ENCODE measurements at regions not wholly inside any gene's neighbourhood (a gene's known extent, or its start where the extent isn't known, plus 50 kb on each side); places are given as distances from the start of the nearest gene placed in this dataset.

- Mint-ChIP-seq H3K4me1 (ENCODE audit: low read depth) (no peaks in the 10 kb centered on the region), H3K27me3 (ENCODE audit: low read depth) (no peaks in the 10 kb centered on the region), H3K4me3 (ENCODE audit: low read depth) (no peak overlapping the region), H3K9me3 (no peaks in the 10 kb centered on the region), H3K27ac (no peak overlapping the region), H3K36me3 (ENCODE audit: low read depth) (no peaks in the 10 kb centered on the region)
- DNase-seq (ENCODE audit: low spot score): no peak
- intact Hi-C loops (cut with micrococcal nuclease): no loop called here
Measured at GRCh38 chr9:79360387-79361347, 211.1 kb upstream of the TLE4 start.

- no peaks in the 10 kb centered on the region for H3K9me3 Mint-ChIP-seq
- intact Hi-C loops (cut with micrococcal nuclease): no loop called here
- no peak for DNase-seq (ENCODE audit: low spot score)
- no peaks in the 10 kb centered on the region for H3K27me3 Mint-ChIP-seq (ENCODE audit: low read depth)
- no peak overlapping the region for H3K27ac Mint-ChIP-seq
- no peak overlapping the region for H3K4me3 Mint-ChIP-seq (ENCODE audit: low read depth)
- H3K36me3 Mint-ChIP-seq (ENCODE audit: low read depth): no peaks in the 10 kb centered on the region
- no peaks in the 10 kb centered on the region for H3K4me1 Mint-ChIP-seq (ENCODE audit: low read depth)
Measured at GRCh38 chr9:79362100-79363081, 209.4 kb upstream of the TLE4 start.

- no peaks in the 10 kb centered on the region for H3K9me3 Mint-ChIP-seq
- H3K27me3 Mint-ChIP-seq (ENCODE audit: low read depth): no peaks in the 10 kb centered on the region
- intact Hi-C loops (cut with micrococcal nuclease): no loop called here
- H3K4me1 Mint-ChIP-seq (ENCODE audit: low read depth): no peaks in the 10 kb centered on the region
- no peak overlapping the region for H3K27ac Mint-ChIP-seq
- no peaks in the 10 kb centered on the region for H3K36me3 Mint-ChIP-seq (ENCODE audit: low read depth)
- no peak for DNase-seq (ENCODE audit: low spot score)
- no peak overlapping the region for H3K4me3 Mint-ChIP-seq (ENCODE audit: low read depth)
Measured at GRCh38 chr9:79369676-79370075, 202.1 kb upstream of the TLE4 start.

- H3K36me3 Mint-ChIP-seq (ENCODE audit: low read depth): no peaks in the 10 kb centered on the region
- no peaks in the 10 kb centered on the region for H3K4me1 Mint-ChIP-seq (ENCODE audit: low read depth)
- no peak overlapping the region for H3K27ac Mint-ChIP-seq
- intact Hi-C loops (cut with micrococcal nuclease): no loop called here
- H3K9me3 Mint-ChIP-seq: no peaks in the 10 kb centered on the region
- no peak for DNase-seq (ENCODE audit: low spot score)
- no peak overlapping the region for H3K4me3 Mint-ChIP-seq (ENCODE audit: low read depth)
- no peaks in the 10 kb centered on the region for H3K27me3 Mint-ChIP-seq (ENCODE audit: low read depth)
Measured at GRCh38 chr9:79371301-79371700, 200.5 kb upstream of the TLE4 start.

GRCh38 chr9:79371948-79372555, 199.7 kb upstream of the TLE4 start:
- H3K36me3 Mint-ChIP-seq (ENCODE audit: low read depth): no peaks in the 10 kb centered on the region
- H3K4me1 Mint-ChIP-seq (ENCODE audit: low read depth): no peaks in the 10 kb centered on the region
- H3K27ac Mint-ChIP-seq: no peak overlapping the region
- no peaks in the 10 kb centered on the region for H3K9me3 Mint-ChIP-seq
- no peaks in the 10 kb centered on the region for H3K27me3 Mint-ChIP-seq (ENCODE audit: low read depth)
- DNase-seq (ENCODE audit: low spot score): no peak
- intact Hi-C loops (cut with micrococcal nuclease): no loop called here
- no peak overlapping the region for H3K4me3 Mint-ChIP-seq (ENCODE audit: low read depth)

GRCh38 chr9:79377339-79377855, 194.4 kb upstream of the TLE4 start:
- Mint-ChIP-seq H3K27ac (no peak overlapping the region), H3K27me3 (ENCODE audit: low read depth) (no peaks in the 10 kb centered on the region), H3K4me1 (ENCODE audit: low read depth) (no peaks in the 10 kb centered on the region), H3K4me3 (ENCODE audit: low read depth) (no peak overlapping the region), H3K36me3 (ENCODE audit: low read depth) (no peaks in the 10 kb centered on the region), H3K9me3 (no peaks in the 10 kb centered on the region)
- intact Hi-C loops (cut with micrococcal nuclease): no loop called here
- no peak for DNase-seq (ENCODE audit: low spot score)

- no peak for DNase-seq (ENCODE audit: low spot score)
- Mint-ChIP-seq H3K4me3 (ENCODE audit: low read depth) (no peak overlapping the region), H3K4me1 (ENCODE audit: low read depth) (no peaks in the 10 kb centered on the region), H3K27ac (no peak overlapping the region), H3K9me3 (no peaks in the 10 kb centered on the region), H3K36me3 (ENCODE audit: low read depth) (no peaks in the 10 kb centered on the region), H3K27me3 (ENCODE audit: low read depth) (no peaks in the 10 kb centered on the region)
- intact Hi-C loops (cut with micrococcal nuclease): no loop called here
Measured at GRCh38 chr9:79378107-79378506, 193.7 kb upstream of the TLE4 start.

- H3K27ac Mint-ChIP-seq: no peak overlapping the region
- H3K4me1 Mint-ChIP-seq (ENCODE audit: low read depth): no peaks in the 10 kb centered on the region
- intact Hi-C loops (cut with micrococcal nuclease): no loop called here
- no peaks in the 10 kb centered on the region for H3K9me3 Mint-ChIP-seq
- no peaks in the 10 kb centered on the region for H3K27me3 Mint-ChIP-seq (ENCODE audit: low read depth)
- no peak overlapping the region for H3K4me3 Mint-ChIP-seq (ENCODE audit: low read depth)
- DNase-seq (ENCODE audit: low spot score): no peak
- H3K36me3 Mint-ChIP-seq (ENCODE audit: low read depth): no peaks in the 10 kb centered on the region
Measured at GRCh38 chr9:79382044-79382443, 189.7 kb upstream of the TLE4 start.

GRCh38 chr9:79382458-79382857, 189.3 kb upstream of the TLE4 start:
- Mint-ChIP-seq H3K4me1 (ENCODE audit: low read depth) (no peaks in the 10 kb centered on the region), H3K36me3 (ENCODE audit: low read depth) (no peaks in the 10 kb centered on the region), H3K9me3 (no peaks in the 10 kb centered on the region), H3K27me3 (ENCODE audit: low read depth) (no peaks in the 10 kb centered on the region), H3K4me3 (ENCODE audit: low read depth) (no peak overlapping the region), H3K27ac (no peak overlapping the region)
- intact Hi-C loops (cut with micrococcal nuclease): no loop called here
- DNase-seq (ENCODE audit: low spot score): no peak

GRCh38 chr9:79383096-79383495, 188.7 kb upstream of the TLE4 start:
- H3K36me3 Mint-ChIP-seq (ENCODE audit: low read depth): no peaks in the 10 kb centered on the region
- no peak overlapping the region for H3K4me3 Mint-ChIP-seq (ENCODE audit: low read depth)
- intact Hi-C loops (cut with micrococcal nuclease): no loop called here
- no peak for DNase-seq (ENCODE audit: low spot score)
- no peak overlapping the region for H3K27ac Mint-ChIP-seq
- no peaks in the 10 kb centered on the region for H3K4me1 Mint-ChIP-seq (ENCODE audit: low read depth)
- no peaks in the 10 kb centered on the region for H3K9me3 Mint-ChIP-seq
- H3K27me3 Mint-ChIP-seq (ENCODE audit: low read depth): no peaks in the 10 kb centered on the region

GRCh38 chr9:79384091-79384490, 187.7 kb upstream of the TLE4 start:
- Mint-ChIP-seq H3K36me3 (ENCODE audit: low read depth) (no peaks in the 10 kb centered on the region), H3K4me1 (ENCODE audit: low read depth) (no peaks in the 10 kb centered on the region), H3K4me3 (ENCODE audit: low read depth) (no peak overlapping the region), H3K27ac (no peak overlapping the region), H3K9me3 (no peaks in the 10 kb centered on the region), H3K27me3 (ENCODE audit: low read depth) (no peaks in the 10 kb centered on the region)
- no peak for DNase-seq (ENCODE audit: low spot score)
- intact Hi-C loops (cut with micrococcal nuclease): no loop called here

GRCh38 chr9:79384501-79384900, 187.3 kb upstream of the TLE4 start:
- DNase-seq (ENCODE audit: low spot score): no peak
- Mint-ChIP-seq H3K4me1 (ENCODE audit: low read depth) (no peaks in the 10 kb centered on the region), H3K27ac (no peak overlapping the region), H3K27me3 (ENCODE audit: low read depth) (no peaks in the 10 kb centered on the region), H3K36me3 (ENCODE audit: low read depth) (no peaks in the 10 kb centered on the region), H3K9me3 (no peaks in the 10 kb centered on the region), H3K4me3 (ENCODE audit: low read depth) (no peak overlapping the region)
- intact Hi-C loops (cut with micrococcal nuclease): no loop called here
